Right lobe of liver (tissue), 4 donors: ENCODE measurements at regions not wholly inside any gene's neighbourhood (a gene's known extent, or its start where the extent isn't known, plus 50 kb on each side); places are given as distances from the start of the nearest gene placed in this dataset.
"Not testable (repeated sequence)": the region's sequence is repeated elsewhere in the genome, so short reads cannot be mapped to it uniquely, and the experiment has no call there.

Source experiments
- POLR2A ChIP-seq: fragments of 450-650 bp; IDR thresholded peaks from one replicate; pipeline ENCODE4 v1.6.1; 2017; ENCODE audit warnings: antibody characterized with exemption, mild to moderate bottlenecking
- TF ChIP-seq, protein P1 (sequence below), 4 donors: fragments of 200-600 bp in 3 of 4; fragments of 450-650 bp in 1 of 4; IDR thresholded peaks; one replicate each; pipeline versions ENCODE4 v1.5.1 to v1.8.0; 2016 to 2022; ENCODE audit warnings: antibody characterized with exemption in 4 of 4, mild to moderate bottlenecking in 2 of 4
- donor health status: DM: no; HTN: no; CAD: no.
- donor health status: DM: no; HTN: no; CAD: no.
- donor health status: DM: no; HTN: yes; CAD: no.

DNA sequence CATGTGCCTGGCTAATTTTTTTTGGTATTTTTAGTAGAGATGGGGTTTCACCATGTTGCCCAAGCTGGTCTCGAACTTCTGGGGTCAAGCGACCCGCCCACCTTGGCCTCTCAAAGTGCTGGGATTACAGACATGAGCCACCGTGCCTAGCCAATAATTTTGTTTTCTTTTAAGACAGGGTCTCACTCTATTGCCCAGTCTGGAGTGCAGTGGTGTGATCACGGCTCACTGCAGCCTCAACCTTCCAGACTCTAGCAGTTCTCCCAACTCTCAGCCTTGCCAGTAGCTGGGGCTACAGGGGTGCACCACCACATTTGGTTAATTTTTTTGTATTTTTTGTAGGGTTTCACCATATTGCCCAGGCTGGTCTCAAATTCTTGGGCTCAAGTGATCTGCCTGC is 183.4 kb downstream of the CEP135 start:
- TF ChIP-seq, protein P1, sequence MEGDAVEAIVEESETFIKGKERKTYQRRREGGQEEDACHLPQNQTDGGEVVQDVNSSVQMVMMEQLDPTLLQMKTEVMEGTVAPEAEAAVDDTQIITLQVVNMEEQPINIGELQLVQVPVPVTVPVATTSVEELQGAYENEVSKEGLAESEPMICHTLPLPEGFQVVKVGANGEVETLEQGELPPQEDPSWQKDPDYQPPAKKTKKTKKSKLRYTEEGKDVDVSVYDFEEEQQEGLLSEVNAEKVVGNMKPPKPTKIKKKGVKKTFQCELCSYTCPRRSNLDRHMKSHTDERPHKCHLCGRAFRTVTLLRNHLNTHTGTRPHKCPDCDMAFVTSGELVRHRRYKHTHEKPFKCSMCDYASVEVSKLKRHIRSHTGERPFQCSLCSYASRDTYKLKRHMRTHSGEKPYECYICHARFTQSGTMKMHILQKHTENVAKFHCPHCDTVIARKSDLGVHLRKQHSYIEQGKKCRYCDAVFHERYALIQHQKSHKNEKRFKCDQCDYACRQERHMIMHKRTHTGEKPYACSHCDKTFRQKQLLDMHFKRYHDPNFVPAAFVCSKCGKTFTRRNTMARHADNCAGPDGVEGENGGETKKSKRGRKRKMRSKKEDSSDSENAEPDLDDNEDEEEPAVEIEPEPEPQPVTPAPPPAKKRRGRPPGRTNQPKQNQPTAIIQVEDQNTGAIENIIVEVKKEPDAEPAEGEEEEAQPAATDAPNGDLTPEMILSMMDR (IDR thresholded peaks at IDR 0.05) = not testable (repeated sequence)
- not testable (repeated sequence) for TF ChIP-seq POLR2A
